ENCODE measurements at regions not wholly inside any gene's neighbourhood (a gene's known extent, or its start where the extent isn't known, plus 50 kb on each side); places are given as distances from the start of the nearest gene placed in this dataset.
"Not testable (repeated sequence)": the region's sequence is repeated elsewhere in the genome, so short reads cannot be mapped to it uniquely, and the experiment has no call there.

DNA sequence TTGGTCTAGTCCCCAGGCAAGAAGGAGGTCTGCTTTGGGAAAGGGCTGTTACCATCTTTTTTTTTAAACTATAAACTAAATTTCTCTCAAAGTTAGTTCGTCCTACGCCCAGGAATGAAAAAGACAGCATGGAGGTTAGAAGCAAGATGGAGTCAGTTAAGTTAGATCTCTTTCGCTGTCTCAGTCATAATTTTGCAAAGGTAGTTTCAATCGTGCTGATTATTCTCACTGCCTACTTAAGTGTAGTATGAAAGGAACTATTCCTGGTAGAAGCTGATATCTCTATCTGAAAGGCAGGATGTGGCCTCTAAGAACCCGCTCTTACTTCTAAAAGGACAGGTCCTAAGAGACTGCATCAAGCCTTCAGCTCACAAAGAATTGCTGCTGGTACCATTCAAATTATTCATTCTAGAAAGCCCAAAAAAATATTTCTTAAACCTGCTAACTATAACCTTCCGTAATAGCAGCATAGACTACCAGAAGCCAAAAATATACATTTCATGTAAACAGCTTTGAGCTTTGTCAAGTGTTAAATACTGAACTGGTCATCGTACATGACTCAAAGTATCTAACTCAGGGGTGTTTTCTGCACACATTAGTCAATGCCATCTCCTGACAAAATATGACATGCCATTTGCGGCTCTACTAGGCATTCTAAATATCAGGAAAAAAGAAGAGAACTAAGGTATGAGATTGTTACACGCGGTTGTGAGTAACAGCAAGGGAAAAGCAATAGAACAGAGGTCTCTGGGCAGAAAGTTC, 96.0 kb upstream of the CCDC80 start:
- peak; percentile 25 for DNase-seq

DNA sequence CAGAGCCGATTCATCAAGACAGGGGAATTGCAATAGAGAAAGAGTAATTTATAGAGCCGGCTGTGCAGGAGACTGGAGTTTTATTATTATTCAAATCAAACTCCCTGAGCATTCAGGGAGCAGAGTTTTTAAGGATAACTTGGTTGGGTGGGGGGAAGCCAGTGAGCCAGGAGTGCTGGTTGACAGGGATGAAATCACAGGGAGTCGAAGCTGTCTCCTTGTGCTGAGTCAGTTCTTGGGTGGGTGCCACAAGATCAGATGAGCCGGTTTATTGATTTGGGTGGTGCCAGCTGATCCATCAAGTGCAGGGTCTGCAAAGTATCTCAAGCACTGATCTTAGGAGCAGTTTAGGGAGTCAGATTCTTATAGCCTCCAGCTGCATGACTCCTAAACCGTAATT, 95.4 kb upstream of the CCDC80 start:
- no peak for DNase-seq

GRCh38 chr3:112735926-112736325, 95.0 kb upstream of the CCDC80 start:
- DNase-seq = no peak

DNA sequence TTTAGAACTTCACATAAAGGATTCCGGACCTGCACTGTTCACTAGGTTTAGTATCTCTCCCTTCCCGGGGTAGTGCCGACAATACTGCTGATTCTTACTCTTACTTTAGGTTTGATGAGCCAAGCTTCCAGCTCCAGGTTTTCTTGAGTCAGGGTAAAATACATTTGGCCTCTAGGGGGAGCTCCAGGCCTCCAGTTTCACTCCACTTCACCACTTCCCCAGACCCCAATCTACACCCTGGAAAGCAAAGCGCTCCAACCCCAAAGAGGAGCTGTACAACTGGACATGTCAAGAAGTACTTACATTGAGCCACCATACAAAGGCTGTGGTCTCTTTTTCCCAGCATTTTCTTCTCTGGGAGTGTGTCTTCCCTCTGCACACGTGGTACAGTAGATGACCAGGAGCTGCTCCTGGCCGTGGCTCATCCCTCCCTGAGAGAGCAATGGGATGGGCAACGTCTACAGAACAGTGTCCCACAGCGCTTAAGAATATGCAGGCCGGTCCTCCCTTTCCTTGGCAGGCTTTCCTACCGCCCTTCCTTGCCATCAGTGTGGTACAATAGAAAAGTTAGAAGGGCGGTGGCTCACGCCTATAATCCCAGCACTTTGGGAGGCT, 93.9 kb upstream of the CCDC80 start:
- peak; percentile 69 for DNase-seq

GRCh38 chr3:112734171-112734570, 93.2 kb upstream of the CCDC80 start:
- no peak for DNase-seq

- no peak for DNase-seq
These were observed 89.3 kb upstream of the CCDC80 start for GRCh38 chr3:112730210-112730609.

- DNase-seq = no peak
These were observed 80.3 kb upstream of the CCDC80 start for GRCh38 chr3:112721231-112721630.

GRCh38 chr3:112718967-112719366, 78.0 kb upstream of the CCDC80 start:
- no peak for DNase-seq

DNA sequence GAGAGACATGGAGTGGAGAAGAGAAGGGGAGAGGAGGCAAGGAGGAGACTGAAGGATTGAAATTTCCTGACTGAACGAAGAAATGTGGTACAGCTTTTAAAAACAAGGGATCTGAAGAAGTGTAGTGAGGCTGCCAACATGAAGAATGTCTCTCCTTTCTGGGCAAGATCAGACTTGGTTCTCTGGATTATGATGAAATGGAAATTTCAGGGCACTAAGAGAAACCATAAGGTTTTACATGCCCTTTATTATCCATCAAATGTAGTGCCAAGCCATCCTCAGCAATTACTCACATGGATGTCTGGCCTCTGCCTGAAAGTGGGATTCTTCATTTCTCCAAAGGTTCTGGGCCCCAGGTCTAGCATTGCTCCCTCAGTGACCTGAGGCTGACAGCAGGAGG, 77.6 kb upstream of the CCDC80 start:
- no peak for DNase-seq

GRCh38 chr3:112709911-112710310, 69.0 kb upstream of the CCDC80 start:
- no peak for DNase-seq

- no peak for DNase-seq
These were observed 58.6 kb upstream of the CCDC80 start for GRCh38 chr3:112699436-112699978.

DNA sequence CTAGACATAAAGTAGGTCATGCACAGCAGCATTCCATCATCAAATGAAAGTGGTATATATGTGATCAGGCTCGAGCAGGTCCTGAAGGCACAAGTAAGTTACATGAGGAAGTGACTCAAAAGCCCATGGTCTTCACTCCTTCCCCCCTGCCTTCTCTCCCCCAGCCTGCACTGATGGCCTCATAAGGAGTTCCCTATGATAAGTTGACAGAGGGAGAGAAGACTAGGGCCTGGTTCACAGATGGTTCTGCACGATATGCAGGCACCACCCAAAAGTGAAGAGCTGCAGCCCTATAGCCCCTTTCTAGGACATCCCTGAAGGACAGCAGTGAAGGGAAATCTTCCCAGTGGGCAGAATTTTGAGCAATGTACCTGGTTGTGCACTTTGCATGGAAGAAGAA, 57.5 kb upstream of the CCDC80 start:
- not testable (repeated sequence) for DNase-seq

DNA sequence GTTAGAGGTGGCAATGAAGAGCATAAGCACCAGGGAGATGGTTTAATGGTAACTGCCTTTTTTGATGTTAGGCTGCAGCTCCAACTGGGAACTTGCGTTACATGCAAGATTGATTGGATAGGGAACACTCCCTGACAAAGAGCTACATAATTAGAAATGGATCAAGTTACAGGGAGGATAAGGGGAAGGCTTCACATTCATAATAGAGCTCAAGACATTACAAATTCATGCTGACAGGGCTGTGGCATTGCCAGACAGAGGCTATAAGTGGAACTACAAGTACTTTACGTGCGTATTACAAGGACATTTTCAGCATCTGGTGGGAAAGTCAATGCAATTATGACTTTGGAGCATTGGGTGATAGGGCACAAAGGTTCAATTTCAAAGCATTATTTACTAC, 55.3 kb upstream of the CCDC80 start:
- DNase-seq = not testable (repeated sequence)

- DNase-seq = not testable (repeated sequence)
These were observed 54.6 kb upstream of the CCDC80 start for GRCh38 chr3:112695377-112696108.

- not testable (repeated sequence) for DNase-seq
These were observed 54.0 kb upstream of the CCDC80 start for GRCh38 chr3:112694906-112695305.

DNA sequence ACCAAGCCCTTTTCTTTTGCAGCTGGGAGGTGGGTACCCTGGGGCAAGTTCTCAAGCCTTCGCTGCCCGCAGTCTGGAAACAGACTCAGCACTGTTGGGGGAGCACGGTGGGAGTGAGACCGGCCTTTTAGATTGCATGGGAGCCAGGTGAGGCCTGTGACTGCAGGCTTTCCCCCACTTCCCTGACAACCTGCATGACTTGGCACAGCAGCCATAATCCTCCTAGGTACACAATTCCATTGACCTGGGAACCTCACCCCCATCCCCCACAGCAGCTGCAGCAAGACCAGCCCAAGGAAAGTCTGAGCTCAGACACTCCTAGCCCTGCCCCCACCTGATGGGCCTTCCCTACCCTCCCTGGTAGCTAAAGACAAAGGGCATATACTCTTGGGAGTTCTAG, 52.2 kb upstream of the CCDC80 start:
- no peak for DNase-seq

Measured in CD4-positive, alpha-beta T cell treated with Interleukin-4 for 4 hours (primary cell).